ENCODE measurements at regions not wholly inside any gene's neighbourhood (a gene's known extent, or its start where the extent isn't known, plus 50 kb on each side); places are given as distances from the start of the nearest gene placed in this dataset.

DNA sequence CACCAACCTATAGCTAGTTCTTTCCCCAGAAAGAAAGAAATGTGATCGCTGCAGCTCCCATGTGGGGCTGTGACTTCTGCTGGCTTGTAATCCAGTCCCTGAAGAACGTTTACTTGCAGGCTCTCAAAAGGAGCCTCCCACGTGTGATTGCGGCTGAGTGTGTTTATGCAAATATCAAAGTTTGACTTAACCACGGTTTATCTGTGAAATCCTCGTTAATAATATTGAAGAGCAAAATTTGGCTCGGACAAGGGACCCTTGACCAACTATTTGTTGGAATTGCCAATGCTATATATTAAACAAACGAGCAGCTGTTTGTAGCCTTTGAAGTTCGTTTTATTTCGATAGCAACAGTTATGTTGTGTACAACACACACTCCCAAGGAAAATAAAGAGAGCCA, 470.1 kb upstream of the NRP1 start:
- no peaks in the 10 kb centered on the region for H3K36me3 ChIP-seq
- WGBS, 2 donors (ENCODE audit: low coverage in 1 of 2) = 30 to 74% methylated on average over 8 to 10 of the region's 10 CpGs
- H3K27ac ChIP-seq = no peak overlapping the region
- H3K27me3 ChIP-seq = no peaks in the 10 kb centered on the region
- H3K4me3 ChIP-seq = no peak overlapping the region
- ATAC-seq = no peak
- H3K9me3 ChIP-seq = no peaks in the 10 kb centered on the region
- no peak for TF ChIP-seq POLR2A (IDR thresholded peaks at IDR 0.05)
- TF ChIP-seq CTCF (IDR thresholded peaks at IDR 0.05) = no peak
- TF ChIP-seq EP300 (IDR thresholded peaks at IDR 0.05) = no peak
- no peak for TF ChIP-seq POLR2AphosphoS5 (IDR thresholded peaks at IDR 0.05)
- no peaks in the 10 kb centered on the region for H3K4me1 ChIP-seq

DNA sequence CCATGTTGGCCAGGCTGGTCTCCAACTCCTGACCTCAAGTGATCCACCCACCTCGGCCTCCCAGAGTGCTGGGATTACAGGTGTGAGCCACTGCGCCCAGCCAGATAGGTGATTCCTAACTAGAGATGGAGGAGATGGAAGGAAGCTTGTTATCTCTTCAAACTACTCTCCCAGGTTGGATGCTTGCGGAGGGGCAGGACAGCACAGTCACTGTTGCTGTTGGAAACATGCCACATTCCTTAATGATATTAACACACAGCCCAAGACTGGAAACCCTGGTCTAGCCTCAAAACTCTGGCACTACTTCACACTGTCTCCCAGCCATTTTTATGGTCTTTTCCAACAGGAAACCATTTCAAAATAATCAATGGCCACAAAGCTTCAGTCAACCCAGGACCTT, 468.8 kb upstream of the NRP1 start:
- Histone ChIP-seq H3K27ac (no peak overlapping the region), H3K27me3 (no peaks in the 10 kb centered on the region), H3K4me3 (no peak overlapping the region), H3K36me3 (no peaks in the 10 kb centered on the region), H3K9me3 (no peaks in the 10 kb centered on the region), H3K4me1 (no peaks in the 10 kb centered on the region)
- WGBS, 2 donors (ENCODE audit: low coverage in 1 of 2) = 100% methylated on average over 3 of the region's 3 CpGs; no CpG with 5 or more reads in 1 of the 2 donors
- TF ChIP-seq POLR2AphosphoS5 (IDR thresholded peaks at IDR 0.05) (no peak), CTCF (IDR thresholded peaks at IDR 0.05) (no peak), POLR2A (IDR thresholded peaks at IDR 0.05) (no peak), EP300 (IDR thresholded peaks at IDR 0.05) (no peak)
- no peak for ATAC-seq

DNA sequence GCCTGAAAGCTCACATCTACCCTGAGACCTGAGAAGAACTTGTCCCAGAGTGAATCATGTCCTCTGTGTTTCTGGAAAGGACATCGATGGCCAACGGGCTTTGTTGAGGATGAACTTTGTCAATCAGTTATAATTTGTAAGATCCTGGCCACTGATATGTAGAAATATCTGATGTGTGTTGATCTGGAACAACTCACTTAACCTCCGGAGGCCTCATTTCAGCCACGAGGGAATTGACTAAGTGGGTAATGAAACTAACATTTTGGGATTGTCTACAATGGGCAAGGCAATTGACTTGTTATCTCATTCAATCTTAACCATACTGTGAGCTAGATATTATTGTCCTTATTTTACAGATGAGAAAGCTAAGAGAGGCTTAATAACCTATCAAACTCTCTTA, 468.1 kb upstream of the NRP1 start:
- no peak overlapping the region for H3K4me3 ChIP-seq
- no peaks in the 10 kb centered on the region for H3K27me3 ChIP-seq
- ATAC-seq = no peak
- H3K27ac ChIP-seq = no peak overlapping the region
- 85% methylated on average over 4 of the region's 4 CpGs; no CpG with 5 or more reads in 1 of the 2 donors for WGBS, 2 donors (ENCODE audit: low coverage in 1 of 2)
- H3K9me3 ChIP-seq = no peaks in the 10 kb centered on the region
- H3K36me3 ChIP-seq = no peaks in the 10 kb centered on the region
- H3K4me1 ChIP-seq = no peaks in the 10 kb centered on the region
- TF ChIP-seq EP300 (IDR thresholded peaks at IDR 0.05) (no peak), POLR2AphosphoS5 (IDR thresholded peaks at IDR 0.05) (no peak), POLR2A (IDR thresholded peaks at IDR 0.05) (no peak), CTCF (IDR thresholded peaks at IDR 0.05) (no peak)

GRCh38 chr10:33801705-33802104, 467.2 kb upstream of the NRP1 start:
- Histone ChIP-seq H3K4me1 (no peaks in the 10 kb centered on the region), H3K9me3 (no peaks in the 10 kb centered on the region), H3K27me3 (no peaks in the 10 kb centered on the region), H3K36me3 (no peaks in the 10 kb centered on the region), H3K4me3 (no peak overlapping the region), H3K27ac (no peak overlapping the region)
- ATAC-seq = no peak
- WGBS, 2 donors (ENCODE audit: low coverage in 1 of 2) = 81 to 100% methylated on average over 1 to 2 of the region's 2 CpGs
- no peak for TF ChIP-seq EP300 (IDR thresholded peaks at IDR 0.05)
- no peak for TF ChIP-seq POLR2A (IDR thresholded peaks at IDR 0.05)
- TF ChIP-seq POLR2AphosphoS5 (IDR thresholded peaks at IDR 0.05) = no peak
- no peak for TF ChIP-seq CTCF (IDR thresholded peaks at IDR 0.05)

GRCh38 chr10:33800986-33801385, 466.5 kb upstream of the NRP1 start:
- H3K4me3 ChIP-seq = no peak overlapping the region
- no peaks in the 10 kb centered on the region for H3K36me3 ChIP-seq
- H3K9me3 ChIP-seq = no peaks in the 10 kb centered on the region
- ATAC-seq = no peak
- no peak for TF ChIP-seq POLR2A (IDR thresholded peaks at IDR 0.05)
- TF ChIP-seq EP300 (IDR thresholded peaks at IDR 0.05) = no peak
- TF ChIP-seq CTCF (IDR thresholded peaks at IDR 0.05) = no peak
- TF ChIP-seq POLR2AphosphoS5 (IDR thresholded peaks at IDR 0.05) = no peak
- no peak overlapping the region for H3K27ac ChIP-seq
- no peaks in the 10 kb centered on the region for H3K27me3 ChIP-seq
- no peaks in the 10 kb centered on the region for H3K4me1 ChIP-seq
